ENCODE measurements at regions not wholly inside any gene's neighbourhood (a gene's known extent, or its start where the extent isn't known, plus 50 kb on each side); places are given as distances from the start of the nearest gene placed in this dataset.

- no peak for TF ChIP-seq POLR2A (IDR thresholded peaks at IDR 0.05)
- no peak for TF ChIP-seq CTCF (IDR thresholded peaks at IDR 0.05)
Measured at GRCh38 chr4:24114444-24114843, 224.6 kb upstream of the PPARGC1A start.
